ENCODE measurements at regions not wholly inside any gene's neighbourhood (a gene's known extent, or its start where the extent isn't known, plus 50 kb on each side); places are given as distances from the start of the nearest gene placed in this dataset.
A peak's percentile ranks its signal among the peaks of the same experiment; 100 is the strongest.

DNA sequence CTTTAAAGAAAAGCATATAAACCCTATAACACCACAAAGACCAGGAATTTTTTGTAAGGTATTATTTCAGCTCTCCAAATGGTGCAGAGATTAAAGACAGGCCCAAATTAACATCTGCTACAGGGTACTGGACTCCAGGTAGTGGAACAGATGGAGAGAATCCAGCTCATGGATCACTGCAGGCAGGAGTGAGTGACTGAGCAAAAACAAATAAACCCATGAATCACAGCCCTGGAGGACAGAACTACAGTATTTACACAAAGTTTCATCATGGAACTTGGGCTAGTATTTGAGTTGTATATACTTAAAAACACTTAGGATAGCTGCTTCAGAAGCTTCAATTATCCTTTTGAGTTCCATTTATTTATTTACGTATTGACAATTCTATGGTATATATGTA lies 132.8 kb upstream of the SPRY2 start:
- peak; percentile 72 for DNase-seq (ENCODE audit: low read depth)

DNA sequence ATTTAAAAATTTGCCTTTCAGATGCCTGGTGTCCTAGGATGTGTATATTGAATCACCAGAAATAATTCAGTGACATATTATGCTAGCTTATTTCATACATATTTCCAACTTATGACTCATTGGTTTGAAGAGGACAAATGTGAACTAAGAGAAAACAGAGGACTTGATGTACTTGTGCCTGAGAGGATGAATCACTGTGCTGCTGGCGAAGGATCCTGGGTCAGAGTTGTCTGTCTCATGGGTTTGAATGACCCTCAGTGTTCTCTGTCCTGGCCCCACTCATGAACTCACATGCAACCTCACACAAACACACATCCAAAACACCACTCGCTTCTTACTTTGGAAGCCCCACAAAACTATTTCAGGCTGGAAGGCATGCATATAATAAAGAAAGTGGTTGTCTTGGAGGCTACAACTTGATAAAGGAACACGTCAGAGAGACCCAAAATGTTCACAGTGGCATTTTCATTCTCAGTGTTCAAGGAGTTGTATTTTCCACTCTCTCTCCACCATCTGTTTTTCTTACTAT lies 129.0 kb upstream of the SPRY2 start:
- peak; percentile 97 for DNase-seq (ENCODE audit: low read depth)

DNA sequence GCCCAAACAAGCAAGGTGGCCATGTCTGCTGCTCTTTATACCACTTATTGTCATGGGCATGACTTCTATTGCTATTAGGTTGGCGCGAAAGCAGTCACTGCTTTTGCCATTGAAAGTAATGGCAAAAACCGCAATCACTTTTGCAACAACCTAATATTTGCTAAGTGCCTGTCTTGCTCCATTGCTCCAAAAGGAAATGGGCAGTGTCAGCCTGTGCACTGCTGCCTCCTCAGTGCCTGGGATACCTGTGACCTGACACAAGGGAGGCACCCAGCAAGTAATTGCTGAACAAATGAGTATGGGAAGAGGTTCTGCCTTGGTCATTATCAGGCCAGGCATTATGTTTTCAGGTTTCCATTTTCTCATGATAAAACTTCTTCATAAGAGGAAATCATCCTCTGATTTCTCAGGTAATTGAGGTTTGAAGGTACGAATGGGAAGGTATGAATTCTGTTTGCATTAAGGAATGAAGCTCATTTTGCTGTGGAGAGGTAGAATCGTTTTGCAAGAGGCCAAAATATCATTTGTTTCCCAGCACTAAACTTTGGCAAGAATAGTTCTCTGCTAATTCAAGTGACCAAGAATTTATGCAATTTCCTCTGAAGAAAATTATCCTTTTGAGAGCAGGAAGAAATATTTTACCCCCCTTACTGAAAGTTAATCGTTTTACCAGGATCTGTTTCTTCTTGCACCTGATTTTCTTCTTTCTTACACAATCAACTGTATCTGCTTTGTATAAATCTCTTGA lies 128.4 kb upstream of the SPRY2 start:
- no peak for DNase-seq (ENCODE audit: low read depth)

DNA sequence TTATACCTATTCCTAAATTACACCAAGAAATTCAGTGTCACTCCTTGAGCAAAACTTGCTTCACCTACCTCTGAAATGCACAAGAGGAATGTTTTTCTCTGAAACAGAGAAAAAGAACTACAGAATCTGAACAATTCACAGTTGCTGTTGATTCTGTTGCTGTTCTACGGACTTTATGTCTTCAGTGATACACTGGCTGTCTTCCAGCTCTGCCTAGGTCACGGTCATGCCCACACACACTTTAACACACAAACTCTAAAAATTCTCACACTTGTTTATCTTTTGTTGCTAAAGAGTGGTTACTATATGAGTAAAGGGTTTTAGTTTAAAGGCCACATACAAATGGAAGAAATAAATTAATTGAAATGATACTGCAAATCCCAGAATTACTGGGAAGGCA lies 124.4 kb upstream of the SPRY2 start:
- DNase-seq (ENCODE audit: low read depth), result no peak

DNA sequence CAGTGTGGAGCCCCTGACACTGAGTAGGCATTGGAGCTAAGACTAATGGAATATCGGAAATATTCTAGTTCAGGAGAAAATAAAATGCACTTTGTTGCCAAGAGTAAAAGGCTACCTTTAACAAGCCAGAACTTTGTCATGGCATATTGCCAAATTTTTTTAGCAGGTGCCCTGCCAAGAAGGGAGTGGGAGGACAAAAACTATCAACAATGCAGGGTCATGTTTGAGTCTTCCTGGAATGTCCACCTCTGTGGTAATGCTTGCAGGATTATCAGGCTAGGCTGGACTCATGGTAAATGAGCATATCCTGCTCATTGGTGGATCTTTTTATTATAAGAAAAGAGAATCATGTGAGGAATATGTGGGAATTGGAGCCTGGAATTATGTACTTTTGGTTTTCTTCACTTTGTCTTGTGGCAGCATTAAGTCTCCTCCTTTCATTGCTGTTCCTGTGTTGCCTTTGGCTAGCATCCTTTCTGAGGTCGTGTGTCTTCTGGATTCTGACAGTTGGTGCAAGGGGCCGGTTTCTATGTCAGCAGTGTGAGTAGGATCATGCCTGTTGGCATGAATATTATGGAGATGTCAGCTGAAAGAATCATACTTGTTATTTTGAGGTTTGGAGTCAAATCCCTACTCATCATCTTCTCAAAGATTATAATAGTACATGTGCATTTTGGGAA lies 122.9 kb upstream of the SPRY2 start:
- DNase-seq (ENCODE audit: low read depth), result peak; percentile 49

DNA sequence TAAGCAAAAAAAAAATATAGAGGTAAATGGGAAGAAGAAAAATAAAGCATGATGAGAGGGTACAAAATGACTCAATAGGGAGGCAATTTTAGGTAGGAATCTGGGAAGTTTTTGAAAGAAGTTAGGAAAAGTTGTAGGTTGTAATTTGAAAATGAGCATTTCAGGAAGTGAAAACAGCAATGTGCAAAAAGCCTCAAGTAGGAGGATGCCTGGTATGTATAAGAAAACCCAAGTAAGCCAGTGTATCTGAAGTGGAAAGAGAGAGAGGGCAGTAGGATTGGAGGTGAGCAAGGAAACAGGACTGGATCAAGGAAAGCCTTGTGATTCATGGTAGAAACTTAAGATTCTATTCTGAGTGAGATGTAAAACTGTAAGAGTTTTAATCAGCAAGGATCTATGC lies 121.6 kb upstream of the SPRY2 start:
- DNase-seq (ENCODE audit: low read depth), result no peak

DNA sequence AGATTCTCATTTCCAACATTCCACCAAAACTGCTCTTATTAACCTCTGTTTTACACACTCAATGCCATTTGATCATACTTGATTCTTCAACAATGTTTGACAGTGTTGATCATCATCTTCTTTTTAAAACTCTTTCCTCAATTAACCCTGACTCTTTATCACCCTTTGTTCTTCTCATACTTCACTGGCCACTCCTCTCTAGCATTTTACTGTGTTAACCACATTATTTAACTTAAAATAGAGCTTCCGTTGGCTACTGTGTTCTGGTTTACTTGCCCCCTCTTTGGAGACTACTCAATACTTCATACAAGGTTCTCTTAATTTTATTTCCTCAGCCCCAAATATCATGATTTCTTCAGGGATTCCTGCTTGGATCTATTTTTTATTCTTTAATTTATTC lies 121.1 kb upstream of the SPRY2 start:
- DNase-seq (ENCODE audit: low read depth), result no peak

DNA sequence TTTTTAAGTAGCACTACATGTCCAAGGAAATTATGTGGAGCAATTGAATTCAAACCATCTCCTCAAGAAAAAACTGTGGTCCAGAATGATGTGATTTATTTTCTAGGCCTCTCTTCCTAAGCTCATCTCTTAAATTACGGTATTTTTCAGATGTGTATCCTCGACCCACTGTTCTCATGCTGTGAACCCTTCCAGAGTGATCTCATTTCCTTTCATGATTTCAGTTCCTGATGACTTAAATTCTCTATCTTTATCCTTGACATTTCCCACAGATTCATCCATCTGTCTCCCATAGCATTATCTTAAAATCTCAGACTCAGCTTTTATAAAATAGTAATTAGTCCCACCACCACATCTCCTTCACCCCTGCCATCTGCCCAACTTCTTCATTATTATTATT lies 117.6 kb upstream of the SPRY2 start:
- peak; percentile 29 for DNase-seq (ENCODE audit: low read depth)

DNA sequence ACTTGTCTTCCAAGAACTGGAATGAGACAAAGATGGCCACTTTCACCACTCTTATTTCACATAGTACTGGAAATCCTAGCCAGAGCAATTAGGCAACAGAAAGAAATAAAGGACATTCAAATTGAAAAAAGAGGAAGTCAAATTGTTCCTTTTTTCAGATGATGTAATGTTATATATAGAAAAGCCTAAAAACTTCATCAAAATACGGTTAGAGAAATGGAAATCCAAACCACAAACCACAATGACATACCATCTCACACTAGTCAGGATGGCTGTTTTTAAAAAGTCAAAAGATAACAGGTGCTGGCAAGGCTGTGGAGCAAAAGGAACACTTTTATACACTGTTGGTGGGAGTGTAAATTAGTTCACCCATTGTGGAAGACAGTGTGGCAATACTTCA lies 113.3 kb upstream of the SPRY2 start:
- DNase-seq (ENCODE audit: low read depth), result peak; percentile 94

DNA sequence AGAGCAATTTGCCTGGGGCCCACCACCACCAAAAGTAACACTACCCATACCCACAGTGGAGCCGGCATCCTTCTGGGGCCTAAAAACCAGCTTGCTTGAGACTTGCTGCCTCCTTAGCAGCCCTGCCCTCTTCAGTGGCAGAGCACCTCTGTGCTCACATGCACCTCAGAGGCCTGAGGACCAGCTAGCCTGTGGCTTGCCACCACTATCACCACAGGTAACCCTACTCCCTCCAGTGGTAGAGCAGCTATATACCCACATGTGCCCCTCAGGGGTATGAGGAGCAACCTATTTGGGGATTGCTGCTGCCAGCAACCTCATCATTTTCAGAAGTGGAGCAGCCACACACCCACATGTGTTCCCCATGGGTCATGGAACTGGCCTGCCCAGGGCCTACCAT lies 111.4 kb upstream of the SPRY2 start:
- DNase-seq (ENCODE audit: low read depth), result no peak

DNA sequence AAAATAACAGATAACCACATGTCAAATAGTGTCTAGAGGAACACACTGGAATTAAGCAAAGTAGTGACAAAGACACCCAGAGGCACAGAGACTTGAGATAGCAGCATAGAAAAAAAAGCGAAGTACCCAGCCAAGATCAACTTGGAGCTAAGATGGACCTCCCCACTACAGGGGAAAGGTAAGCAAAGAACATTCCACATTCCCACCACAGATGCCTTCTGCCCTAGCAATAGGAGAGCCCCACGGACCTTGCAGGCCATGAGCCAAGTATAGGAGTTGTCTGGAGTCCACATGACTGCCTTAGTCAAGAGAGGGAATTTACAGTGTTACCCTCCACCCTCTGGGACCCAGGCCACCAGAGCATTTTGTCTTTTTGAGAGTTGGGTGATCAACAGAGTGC lies 110.7 kb upstream of the SPRY2 start:
- DNase-seq (ENCODE audit: low read depth), result no peak

DNA sequence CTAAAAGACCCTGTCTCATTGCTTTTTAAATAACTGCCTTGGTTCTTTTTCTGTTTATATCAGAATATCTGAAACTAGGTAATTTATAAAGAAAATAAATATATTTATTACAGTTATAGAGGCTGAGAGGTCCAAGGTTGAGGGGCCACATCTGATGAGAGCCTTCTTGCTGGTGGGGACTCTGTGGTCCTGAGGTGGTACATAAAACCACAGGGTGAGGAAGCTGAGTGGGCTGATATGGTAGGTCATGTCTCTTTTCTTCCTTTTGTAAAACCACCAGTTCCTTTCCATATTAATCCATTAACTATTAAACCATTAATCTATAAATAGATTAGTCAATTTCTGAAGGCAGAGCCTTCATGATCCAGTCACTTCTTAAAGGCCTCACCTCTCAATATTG lies 109.5 kb upstream of the SPRY2 start:
- DNase-seq (ENCODE audit: low read depth), result no peak

DNA sequence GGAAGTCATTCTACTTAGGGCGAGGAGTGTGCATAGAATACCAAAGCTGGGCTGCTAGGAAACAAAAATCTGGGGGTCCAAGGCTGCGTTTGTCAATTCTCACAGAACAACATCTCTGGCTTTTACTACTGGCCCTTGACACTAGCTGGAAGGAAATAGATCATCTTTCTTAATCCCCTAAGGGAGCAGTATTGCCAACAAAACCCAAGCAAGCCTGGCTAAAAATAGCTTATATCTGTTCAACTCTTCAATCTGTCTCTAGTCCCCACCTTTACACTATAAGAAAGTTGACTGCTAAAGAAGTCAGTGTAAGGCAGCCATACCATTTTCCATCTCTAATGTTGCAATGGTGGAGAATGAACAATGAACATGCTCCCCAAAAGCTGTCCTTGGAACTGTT lies 107.8 kb upstream of the SPRY2 start:
- DNase-seq (ENCODE audit: low read depth), result no peak

DNA sequence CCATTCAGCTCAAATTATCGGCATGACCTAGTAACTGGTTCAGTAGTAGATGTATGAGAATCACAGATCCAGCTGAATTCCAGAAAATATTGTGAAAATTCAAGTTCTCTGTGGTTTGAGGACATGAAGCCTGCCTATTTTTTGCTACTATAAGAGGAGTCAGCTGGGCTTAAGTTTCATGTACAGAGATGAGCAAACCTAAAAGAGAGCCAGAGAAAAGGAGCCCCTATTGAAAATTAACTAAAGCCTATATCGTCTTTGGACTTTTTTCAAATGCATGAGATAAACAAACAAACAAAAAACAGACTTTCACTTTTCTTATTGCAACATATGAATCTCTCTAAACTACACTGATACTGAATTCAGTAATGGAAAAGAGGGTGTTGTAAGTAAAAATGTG lies 106.8 kb upstream of the SPRY2 start:
- no peak for DNase-seq (ENCODE audit: low read depth)

DNA sequence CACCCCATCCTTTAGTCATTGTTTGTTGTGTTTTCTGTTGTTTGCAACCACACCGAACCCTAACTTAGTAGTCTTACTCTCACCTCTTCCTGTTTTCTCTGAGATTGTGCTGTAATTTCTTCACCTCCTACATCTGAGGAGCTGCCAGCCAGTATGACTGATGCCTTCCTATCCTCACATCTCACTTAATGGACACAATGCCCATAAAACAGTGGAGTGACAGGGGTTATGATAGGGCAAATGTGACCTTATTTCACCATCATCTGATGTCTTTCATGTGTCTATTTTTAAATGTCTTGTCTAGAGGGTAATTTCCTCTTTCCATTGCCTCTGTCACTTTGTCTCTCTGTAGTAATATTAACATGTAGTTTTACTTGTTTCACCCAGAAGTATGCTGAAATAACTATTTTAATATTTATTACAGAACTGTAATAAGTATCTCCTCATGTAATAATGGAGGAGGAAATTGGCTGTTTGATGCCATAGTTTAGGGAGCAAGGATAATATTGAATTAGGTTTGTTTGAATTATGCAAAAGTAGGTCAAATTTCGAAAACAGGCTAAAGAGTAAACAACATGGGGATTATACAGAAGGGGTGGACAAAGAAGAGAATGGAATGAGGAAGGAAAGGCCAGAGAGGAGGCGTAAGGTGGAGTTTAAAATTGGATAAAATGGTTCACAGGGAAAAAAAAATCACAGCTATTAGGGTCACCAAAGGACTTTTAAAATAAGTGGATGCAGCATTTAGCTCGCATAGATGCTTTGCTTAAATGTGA lies 103.5 kb upstream of the SPRY2 start:
- DNase-seq (ENCODE audit: low read depth), result no peak

DNA sequence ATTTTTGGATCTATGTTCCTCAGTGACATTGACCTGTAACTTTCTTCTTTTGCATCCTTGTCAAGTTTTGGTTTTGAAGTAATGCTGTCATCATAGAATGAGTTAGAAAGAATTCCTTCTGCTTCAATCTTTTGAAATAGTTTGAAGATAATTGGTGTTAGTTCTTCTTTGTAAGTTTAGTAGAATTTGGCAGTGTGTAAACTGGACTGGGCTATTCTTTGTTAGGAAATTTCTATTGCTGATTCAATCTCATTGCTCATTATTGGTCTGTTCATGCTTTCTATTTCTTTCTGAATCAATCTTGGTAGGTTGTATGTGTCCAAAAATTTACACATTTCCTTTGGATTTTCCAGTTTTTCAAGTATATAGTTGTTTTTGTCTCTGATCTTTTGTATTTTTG lies 101.7 kb upstream of the SPRY2 start:
- DNase-seq (ENCODE audit: low read depth), result no peak

DNA sequence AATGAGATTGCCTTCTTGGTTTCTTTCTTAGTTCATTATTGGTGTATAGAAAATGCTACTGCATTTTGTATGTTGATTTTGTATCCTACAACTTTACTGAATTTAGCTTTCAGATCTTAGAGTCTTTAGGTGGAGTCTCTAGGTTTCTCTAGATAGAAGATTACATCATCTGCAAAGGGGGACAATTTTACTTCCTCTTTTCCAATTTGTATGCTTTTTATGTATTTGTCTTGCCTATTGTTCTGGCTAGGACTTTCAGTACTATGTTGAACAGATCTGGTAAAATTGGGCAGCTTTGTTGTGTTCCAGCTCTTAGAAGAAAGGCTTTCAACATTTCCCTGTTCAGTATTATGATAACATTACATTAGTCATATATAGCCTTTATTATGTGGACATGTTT lies 101.0 kb upstream of the SPRY2 start:
- no peak for DNase-seq (ENCODE audit: low read depth)

DNA sequence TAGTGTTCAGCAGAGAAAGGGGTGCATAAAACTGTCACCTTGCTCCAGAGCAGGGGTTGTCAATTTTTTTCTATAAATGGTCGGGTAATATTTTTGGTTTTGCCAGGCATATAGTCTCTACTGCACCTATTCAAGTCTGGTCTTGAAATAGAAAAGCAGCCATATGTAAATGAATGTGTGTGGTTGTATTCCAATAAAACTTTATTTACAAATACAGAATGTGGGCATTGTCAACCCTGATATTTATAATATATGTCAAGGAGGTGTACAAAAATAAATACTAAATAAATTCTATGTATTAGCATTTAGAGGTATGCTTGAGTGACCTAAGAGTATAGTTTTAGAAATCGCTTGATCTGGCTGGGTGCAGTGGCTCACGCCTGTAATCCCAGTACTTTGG lies 97.6 kb upstream of the SPRY2 start:
- no peak for DNase-seq (ENCODE audit: low read depth)

DNA sequence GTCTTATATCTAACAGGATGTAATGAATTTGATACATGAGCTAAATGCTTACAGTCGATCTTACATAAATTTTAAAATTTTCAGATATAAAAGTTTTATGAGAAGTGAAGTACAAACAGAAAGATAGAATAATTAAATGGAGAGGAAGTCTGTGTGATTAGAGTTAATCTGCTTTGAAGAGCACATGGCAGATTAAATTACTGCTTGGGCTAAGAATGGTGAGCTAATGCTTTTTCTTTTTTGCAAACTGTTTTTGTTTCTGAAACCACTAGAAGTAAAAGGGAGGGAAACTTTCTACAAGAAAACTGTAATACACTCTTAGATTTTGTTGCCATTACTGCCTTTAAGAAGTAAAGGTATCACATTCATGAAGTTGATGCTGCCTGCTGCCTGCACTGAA lies 96.3 kb upstream of the SPRY2 start:
- no peak for DNase-seq (ENCODE audit: low read depth)

DNA sequence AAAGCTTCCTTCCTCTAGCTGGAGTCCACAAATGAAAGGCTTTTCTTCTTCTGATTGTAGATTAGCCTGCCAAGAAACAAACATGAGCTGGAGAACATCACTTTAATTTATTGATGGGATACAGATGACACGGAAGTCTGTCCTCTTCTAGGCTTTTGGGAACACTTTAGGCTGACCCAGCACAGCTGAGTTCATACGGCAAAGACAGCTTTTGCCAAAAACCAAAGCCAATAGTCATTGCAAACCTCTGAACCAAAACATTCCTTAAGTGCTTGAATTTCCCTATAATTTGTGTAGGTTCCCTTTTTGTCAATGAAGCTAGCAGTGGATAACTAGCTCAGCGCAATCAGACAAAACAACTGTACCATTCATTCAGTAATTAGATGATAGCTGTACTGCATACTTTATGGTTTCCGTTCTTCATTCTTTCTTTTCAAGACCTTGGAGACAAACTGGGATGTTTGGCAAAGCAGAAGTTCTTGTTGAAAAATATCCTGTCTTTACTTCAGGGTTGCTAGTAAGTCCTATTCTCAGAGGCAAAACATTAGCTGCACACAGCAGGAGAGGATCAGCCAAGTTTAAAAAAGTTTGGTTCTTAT lies 95.7 kb upstream of the SPRY2 start:
- DNase-seq (ENCODE audit: low read depth), result no peak

DNA sequence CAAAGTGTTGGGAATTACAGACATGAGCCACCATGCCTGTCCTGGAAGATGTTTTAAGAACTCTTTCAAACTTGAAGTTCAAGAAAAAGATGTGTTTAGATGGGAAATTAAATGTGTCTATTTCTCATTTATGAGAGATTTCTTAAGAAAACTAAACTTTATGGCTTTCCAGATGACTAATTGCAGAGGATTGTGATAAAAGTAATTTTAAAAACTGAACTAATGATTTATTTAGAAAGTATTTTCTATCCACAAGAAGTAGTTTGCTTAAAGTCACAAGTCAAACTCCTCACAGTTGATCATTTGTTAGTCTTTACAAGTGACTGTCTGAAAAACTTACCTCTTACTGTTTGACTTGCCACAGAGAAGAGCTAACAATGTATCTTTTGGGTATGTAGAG lies 89.6 kb upstream of the SPRY2 start:
- peak; percentile 31 for DNase-seq (ENCODE audit: low read depth)
